ENCODE measurements at regions not wholly inside any gene's neighbourhood (a gene's known extent, or its start where the extent isn't known, plus 50 kb on each side); places are given as distances from the start of the nearest gene placed in this dataset.

- no peak for TF ChIP-seq CEBPB (IDR thresholded peaks at IDR 0.05; ENCODE audit: low read depth, low read length)
Measured at GRCh38 chr10:114767986-114768821, 53.4 kb upstream of the FHIP2A start (continued).
